Neural cell (in vitro differentiated cells): ENCODE measurements at regions not wholly inside any gene's neighbourhood (a gene's known extent, or its start where the extent isn't known, plus 50 kb on each side); places are given as distances from the start of the nearest gene placed in this dataset.

Experiments
- EP300 ChIP-seq: fragments of 450-650 bp; conservative IDR thresholded peaks from 2 replicates; pipeline ENCODE4 v1.6.1; 2014; ENCODE audit warnings: antibody characterized with exemption, mild to moderate bottlenecking, moderate library complexity; ENCODE audit not compliant: poor library complexity, severe bottlenecking
- EZH2 ChIP-seq: fragments of 200-600, 300-800 bp; shearing (Covaris generic), sonication (generic); IDR thresholded peaks from 2 replicates; pipeline ENCODE4 v1.6.1; 2014; ENCODE audit warnings: antibody characterized with exemption, low read length, borderline replicate concordance, mild to moderate bottlenecking; ENCODE audit not compliant: insufficient read depth, poor library complexity, severe bottlenecking
- MXI1 ChIP-seq: fragments of 450-650 bp; conservative IDR thresholded peaks from 2 replicates; pipeline ENCODE4 v1.6.1; 2014; ENCODE audit warnings: antibody characterized with exemption, mild to moderate bottlenecking; ENCODE audit not compliant: poor library complexity, severe bottlenecking
- POLR2AphosphoS5 ChIP-seq: IDR thresholded peaks from 2 replicates; pipeline ENCODE4 v1.6.1; 2012
- RAD21 ChIP-seq: fragments of 450-650 bp; conservative IDR thresholded peaks from 2 replicates; pipeline ENCODE4 v1.6.1; 2014; ENCODE audit warnings: antibody characterized with exemption, mild to moderate bottlenecking, moderate library complexity
- SMC3 ChIP-seq: fragments of 450-650 bp; conservative IDR thresholded peaks from 2 replicates; pipeline ENCODE4 v1.6.1; 2014; ENCODE audit warnings: antibody characterized with exemption, mild to moderate bottlenecking, moderate library complexity; ENCODE audit not compliant: poor library complexity
- TAF1 ChIP-seq: IDR thresholded peaks from 2 replicates; pipeline ENCODE4 v1.6.1; 2012; ENCODE audit warnings: low read depth
- TF ChIP-seq, protein P1 (sequence below): fragments of 450-650 bp; IDR thresholded peaks from 2 replicates; pipeline ENCODE4 v1.5.1; 2014; ENCODE audit warnings: antibody characterized with exemption, mild to moderate bottlenecking, moderate library complexity; ENCODE audit not compliant: poor library complexity, severe bottlenecking
- TF ChIP-seq, protein P2 (sequence below): IDR thresholded peaks from 2 replicates; pipeline ENCODE4 v1.6.1; 2012; ENCODE audit warnings: borderline replicate concordance

DNA sequence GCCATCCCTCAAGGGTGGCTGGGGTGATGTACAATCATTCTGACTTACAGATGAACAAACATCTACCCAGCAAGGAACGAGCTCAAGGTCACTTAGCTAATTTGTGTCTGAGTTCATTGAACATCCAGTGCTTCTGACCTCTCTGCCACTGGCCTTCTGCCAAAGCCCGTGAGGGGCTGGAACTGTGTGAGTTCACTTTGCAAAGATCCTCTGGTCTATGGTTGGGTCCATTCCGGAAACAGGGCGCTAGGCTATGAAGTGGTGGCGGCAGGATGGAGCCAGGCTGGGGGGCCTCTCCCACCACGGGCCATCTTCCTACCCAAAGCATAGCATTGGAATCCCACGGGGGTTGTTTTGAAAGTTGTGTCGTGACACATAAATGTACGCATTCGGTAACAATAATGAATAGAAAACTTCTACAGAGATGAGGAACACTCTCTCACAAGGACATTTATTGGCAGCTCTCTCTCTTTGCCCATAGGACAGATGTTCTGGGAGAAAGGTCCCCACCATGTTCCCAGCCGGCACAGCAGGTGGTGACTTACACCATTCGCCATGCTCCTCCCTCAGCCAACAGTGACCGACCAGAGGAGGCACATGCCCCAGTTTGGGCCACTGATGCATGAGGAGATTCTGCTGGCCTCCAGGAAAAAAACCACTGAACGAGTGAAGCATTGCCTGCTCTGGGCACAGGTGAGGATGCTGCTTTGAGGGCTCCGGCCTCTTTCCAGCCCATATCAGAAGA lies 214.7 kb upstream of the CHRNA7 start:
- TF ChIP-seq, protein P1, sequence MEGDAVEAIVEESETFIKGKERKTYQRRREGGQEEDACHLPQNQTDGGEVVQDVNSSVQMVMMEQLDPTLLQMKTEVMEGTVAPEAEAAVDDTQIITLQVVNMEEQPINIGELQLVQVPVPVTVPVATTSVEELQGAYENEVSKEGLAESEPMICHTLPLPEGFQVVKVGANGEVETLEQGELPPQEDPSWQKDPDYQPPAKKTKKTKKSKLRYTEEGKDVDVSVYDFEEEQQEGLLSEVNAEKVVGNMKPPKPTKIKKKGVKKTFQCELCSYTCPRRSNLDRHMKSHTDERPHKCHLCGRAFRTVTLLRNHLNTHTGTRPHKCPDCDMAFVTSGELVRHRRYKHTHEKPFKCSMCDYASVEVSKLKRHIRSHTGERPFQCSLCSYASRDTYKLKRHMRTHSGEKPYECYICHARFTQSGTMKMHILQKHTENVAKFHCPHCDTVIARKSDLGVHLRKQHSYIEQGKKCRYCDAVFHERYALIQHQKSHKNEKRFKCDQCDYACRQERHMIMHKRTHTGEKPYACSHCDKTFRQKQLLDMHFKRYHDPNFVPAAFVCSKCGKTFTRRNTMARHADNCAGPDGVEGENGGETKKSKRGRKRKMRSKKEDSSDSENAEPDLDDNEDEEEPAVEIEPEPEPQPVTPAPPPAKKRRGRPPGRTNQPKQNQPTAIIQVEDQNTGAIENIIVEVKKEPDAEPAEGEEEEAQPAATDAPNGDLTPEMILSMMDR = no peak
- TF ChIP-seq EP300 = no peak
- TF ChIP-seq POLR2AphosphoS5 = no peak
- TF ChIP-seq TAF1 = no peak
- TF ChIP-seq EZH2 = no peak
- TF ChIP-seq RAD21 = no peak
- TF ChIP-seq MXI1 = no peak
- TF ChIP-seq, protein P2, sequence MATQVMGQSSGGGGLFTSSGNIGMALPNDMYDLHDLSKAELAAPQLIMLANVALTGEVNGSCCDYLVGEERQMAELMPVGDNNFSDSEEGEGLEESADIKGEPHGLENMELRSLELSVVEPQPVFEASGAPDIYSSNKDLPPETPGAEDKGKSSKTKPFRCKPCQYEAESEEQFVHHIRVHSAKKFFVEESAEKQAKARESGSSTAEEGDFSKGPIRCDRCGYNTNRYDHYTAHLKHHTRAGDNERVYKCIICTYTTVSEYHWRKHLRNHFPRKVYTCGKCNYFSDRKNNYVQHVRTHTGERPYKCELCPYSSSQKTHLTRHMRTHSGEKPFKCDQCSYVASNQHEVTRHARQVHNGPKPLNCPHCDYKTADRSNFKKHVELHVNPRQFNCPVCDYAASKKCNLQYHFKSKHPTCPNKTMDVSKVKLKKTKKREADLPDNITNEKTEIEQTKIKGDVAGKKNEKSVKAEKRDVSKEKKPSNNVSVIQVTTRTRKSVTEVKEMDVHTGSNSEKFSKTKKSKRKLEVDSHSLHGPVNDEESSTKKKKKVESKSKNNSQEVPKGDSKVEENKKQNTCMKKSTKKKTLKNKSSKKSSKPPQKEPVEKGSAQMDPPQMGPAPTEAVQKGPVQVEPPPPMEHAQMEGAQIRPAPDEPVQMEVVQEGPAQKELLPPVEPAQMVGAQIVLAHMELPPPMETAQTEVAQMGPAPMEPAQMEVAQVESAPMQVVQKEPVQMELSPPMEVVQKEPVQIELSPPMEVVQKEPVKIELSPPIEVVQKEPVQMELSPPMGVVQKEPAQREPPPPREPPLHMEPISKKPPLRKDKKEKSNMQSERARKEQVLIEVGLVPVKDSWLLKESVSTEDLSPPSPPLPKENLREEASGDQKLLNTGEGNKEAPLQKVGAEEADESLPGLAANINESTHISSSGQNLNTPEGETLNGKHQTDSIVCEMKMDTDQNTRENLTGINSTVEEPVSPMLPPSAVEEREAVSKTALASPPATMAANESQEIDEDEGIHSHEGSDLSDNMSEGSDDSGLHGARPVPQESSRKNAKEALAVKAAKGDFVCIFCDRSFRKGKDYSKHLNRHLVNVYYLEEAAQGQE = no peak
- no peak for TF ChIP-seq SMC3
